ENCODE measurements at regions not wholly inside any gene's neighbourhood (a gene's known extent, or its start where the extent isn't known, plus 50 kb on each side); places are given as distances from the start of the nearest gene placed in this dataset.

DNA sequence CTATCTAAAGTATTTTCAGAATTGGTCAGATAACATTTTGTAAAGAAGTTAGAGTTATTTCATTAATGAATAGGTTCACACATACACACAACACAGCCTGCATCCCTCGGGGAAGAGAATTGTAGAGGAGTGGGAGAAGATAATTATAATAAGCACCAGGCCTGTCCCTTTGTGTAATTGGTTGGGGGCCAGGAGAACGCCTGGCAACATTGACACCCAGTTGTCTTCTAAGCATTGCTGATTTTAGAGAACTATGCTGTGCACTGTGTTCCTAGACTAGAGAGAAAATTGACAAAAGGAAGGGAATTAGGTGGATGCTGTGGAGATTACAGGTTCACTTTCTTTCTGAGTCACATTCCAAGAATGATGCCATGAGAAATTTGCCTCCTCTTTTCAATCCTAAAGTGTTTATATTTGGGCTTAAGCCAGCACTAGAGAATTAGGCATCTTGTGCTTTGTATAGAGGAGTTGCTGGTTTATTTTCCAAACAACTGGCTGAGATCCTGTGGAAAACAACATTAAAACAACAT is 247.6 kb downstream of the COX7C start:
- no peak for TF ChIP-seq YY1 (IDR thresholded peaks at IDR 0.05; ENCODE audit: insufficient read depth, insufficient read length)
- no peak for TF ChIP-seq SUZ12 (IDR thresholded peaks at IDR 0.05; ENCODE audit: extremely low read depth, insufficient read depth, insufficient read length)

Data from NT2/D1 (cell line).